NT2/D1 (cell line): ENCODE measurements at regions not wholly inside any gene's neighbourhood (a gene's known extent, or its start where the extent isn't known, plus 50 kb on each side); places are given as distances from the start of the nearest gene placed in this dataset.

Experiments
- DNase-seq: peaks from one replicate; pipeline ENCODE4 v3.0.0-alpha.2; 2011; ENCODE audit warnings: low read depth, low spot score
- H3K27me3 ChIP-seq: 2 replicates; pipeline ENCODE4 v1.6.0; 2011; ENCODE audit warnings: mild to moderate bottlenecking; ENCODE audit not compliant: insufficient read length, insufficient read depth
- H3K36me3 ChIP-seq: 2 replicates; pipeline ENCODE4 v1.6.1; 2011; ENCODE audit warnings: mild to moderate bottlenecking, low read length, mixed read lengths; ENCODE audit not compliant: insufficient read depth, insufficient read length
- H3K4me1 ChIP-seq: 2 replicates; pipeline ENCODE4 v1.5.1; 2011; ENCODE audit not compliant: insufficient read depth, insufficient read length
- H3K4me3 ChIP-seq: 2 replicates; pipeline ENCODE4 v1.5.1; 2011; ENCODE audit warnings: low read depth; ENCODE audit not compliant: insufficient read length
- H3K9ac ChIP-seq: 2 replicates; pipeline ENCODE4 v1.6.0; 2011; ENCODE audit warnings: low read depth; ENCODE audit not compliant: insufficient read length
- H3K9me3 ChIP-seq: 2 replicates; pipeline ENCODE4 v1.5.1; 2011; ENCODE audit warnings: mild to moderate bottlenecking, low read length; ENCODE audit not compliant: insufficient read depth
- SUZ12 ChIP-seq: IDR thresholded peaks from 2 replicates; pipeline ENCODE4 v1.6.1; 2011; ENCODE audit not compliant: insufficient read length, insufficient read depth; ENCODE audit errors: extremely low read depth
- YY1 ChIP-seq: IDR thresholded peaks from 2 replicates; pipeline ENCODE4 v1.6.1; 2011; ENCODE audit not compliant: insufficient read length, insufficient read depth
- ZNF274 ChIP-seq: IDR thresholded peaks from 2 replicates; pipeline ENCODE4 v1.6.1; 2011; ENCODE audit warnings: mild to moderate bottlenecking, low read depth, low read length

DNA sequence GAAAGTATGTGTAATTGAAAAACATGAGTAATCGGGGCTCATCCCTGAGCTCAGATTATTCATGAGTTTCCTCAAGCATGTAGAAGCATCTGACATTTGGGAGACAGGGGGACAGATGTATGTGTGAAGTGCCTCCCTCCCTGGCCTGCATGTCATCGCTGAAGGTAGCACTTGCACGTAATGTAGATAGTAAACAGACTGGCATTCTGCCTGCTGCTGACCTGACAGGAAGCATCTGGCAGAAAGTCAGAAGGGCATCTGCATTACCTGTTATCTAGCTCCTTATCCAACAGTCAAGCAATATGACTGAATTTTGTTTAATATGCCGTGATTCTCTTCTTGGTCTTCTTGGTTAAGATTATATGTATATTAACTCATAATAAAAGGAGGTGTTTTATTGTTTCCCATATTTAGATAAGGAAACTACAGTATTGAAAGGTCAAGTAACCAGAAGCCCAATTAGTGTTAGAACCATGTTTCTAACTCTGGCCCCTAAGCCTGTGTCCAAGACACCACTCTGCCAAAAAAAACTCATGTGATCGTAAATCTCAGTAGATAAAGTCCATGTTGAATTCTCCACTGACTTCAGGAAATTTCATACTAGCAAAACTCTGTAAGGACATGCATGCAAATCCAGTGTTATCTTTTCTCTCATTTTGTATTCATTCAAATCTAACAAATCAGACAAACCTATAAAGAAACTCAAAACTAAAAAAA, 918.1 kb upstream of the MBL2 start:
- TF ChIP-seq ZNF274: no peak
- no peak for TF ChIP-seq SUZ12
- no peak for TF ChIP-seq YY1
- H3K4me1 ChIP-seq: no peaks in the 10 kb centered on the region
- H3K36me3 ChIP-seq: no peaks in the 10 kb centered on the region
- no peak overlapping the region for H3K9ac ChIP-seq
- DNase-seq: no peak
- no peaks in the 10 kb centered on the region for H3K9me3 ChIP-seq
- H3K27me3 ChIP-seq: no peaks in the 10 kb centered on the region
- H3K4me3 ChIP-seq: no peak overlapping the region

DNA sequence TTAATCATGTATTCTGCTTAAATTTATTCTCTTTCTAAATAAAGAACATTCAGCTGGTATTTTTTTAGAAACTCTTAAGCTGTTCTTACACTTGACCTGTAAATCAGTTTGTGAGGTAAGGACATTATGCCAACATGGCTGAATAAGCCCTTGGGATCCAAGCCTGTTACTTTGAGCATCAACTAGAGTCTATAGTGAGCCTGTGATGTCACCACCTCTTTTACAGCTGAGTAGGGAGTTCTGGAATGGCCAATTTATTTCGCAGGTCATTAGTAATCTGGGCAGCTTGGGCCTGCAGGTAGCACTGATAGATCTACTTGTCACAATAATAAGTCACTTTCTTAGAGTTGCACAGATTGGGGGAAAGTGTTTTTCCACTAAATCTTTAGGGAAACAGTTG, 915.2 kb upstream of the MBL2 start:
- H3K4me1 ChIP-seq: no peaks in the 10 kb centered on the region
- H3K27me3 ChIP-seq: no peaks in the 10 kb centered on the region
- DNase-seq: no peak
- no peaks in the 10 kb centered on the region for H3K9me3 ChIP-seq
- no peak for TF ChIP-seq ZNF274
- TF ChIP-seq YY1: no peak
- no peak for TF ChIP-seq SUZ12
- H3K9ac ChIP-seq: no peak overlapping the region
- no peaks in the 10 kb centered on the region for H3K36me3 ChIP-seq
- H3K4me3 ChIP-seq: no peak overlapping the region

DNA sequence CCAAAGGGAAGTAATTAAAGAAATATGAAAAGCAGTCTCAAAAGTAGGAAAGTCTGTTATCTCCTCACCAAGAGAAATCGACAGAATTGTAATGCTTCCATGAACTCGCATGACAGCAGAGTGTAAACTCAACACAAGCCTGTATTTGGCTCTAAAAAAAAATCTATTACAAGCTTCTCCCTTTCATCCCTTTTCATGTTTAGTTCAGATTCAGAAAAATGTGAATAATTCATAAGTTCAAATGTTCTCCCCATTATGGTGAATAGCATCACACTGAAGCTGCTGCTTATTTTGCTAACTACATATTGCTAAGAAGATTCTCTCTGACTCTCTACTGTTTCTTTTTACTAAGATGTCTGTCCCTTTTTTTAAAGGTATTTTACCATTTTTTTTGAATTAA, 910.3 kb upstream of the MBL2 start:
- TF ChIP-seq ZNF274 (no peak), SUZ12 (no peak), YY1 (no peak)
- no peaks in the 10 kb centered on the region for H3K27me3 ChIP-seq
- no peak overlapping the region for H3K4me3 ChIP-seq
- no peaks in the 10 kb centered on the region for H3K9me3 ChIP-seq
- DNase-seq: no peak
- no peaks in the 10 kb centered on the region for H3K36me3 ChIP-seq
- no peak overlapping the region for H3K9ac ChIP-seq
- no peaks in the 10 kb centered on the region for H3K4me1 ChIP-seq

DNA sequence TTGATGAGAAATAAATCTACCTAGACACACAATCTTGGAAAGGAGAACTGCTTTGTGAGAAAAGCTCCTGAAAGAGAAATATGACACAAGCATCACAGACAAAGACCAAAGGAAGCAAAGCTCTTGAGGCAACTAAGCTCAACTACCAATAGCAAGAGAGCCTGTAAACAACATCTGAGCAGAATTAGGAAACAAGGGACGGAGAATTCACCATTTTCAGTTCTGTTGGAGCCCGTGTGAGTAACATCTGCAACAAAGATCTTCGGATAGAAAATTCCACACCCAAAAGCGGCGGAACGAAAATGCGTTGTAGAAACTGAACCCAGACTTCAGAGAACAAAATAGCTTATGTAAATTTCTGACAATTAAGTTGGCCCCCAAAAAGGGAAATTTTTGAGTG, 909.9 kb upstream of the MBL2 start:
- Histone ChIP-seq H3K36me3 (no peaks in the 10 kb centered on the region), H3K9me3 (no peaks in the 10 kb centered on the region), H3K4me3 (no peak overlapping the region), H3K27me3 (no peaks in the 10 kb centered on the region), H3K4me1 (no peaks in the 10 kb centered on the region), H3K9ac (no peak overlapping the region)
- TF ChIP-seq YY1 (no peak), SUZ12 (no peak), ZNF274 (no peak)
- no peak for DNase-seq

DNA sequence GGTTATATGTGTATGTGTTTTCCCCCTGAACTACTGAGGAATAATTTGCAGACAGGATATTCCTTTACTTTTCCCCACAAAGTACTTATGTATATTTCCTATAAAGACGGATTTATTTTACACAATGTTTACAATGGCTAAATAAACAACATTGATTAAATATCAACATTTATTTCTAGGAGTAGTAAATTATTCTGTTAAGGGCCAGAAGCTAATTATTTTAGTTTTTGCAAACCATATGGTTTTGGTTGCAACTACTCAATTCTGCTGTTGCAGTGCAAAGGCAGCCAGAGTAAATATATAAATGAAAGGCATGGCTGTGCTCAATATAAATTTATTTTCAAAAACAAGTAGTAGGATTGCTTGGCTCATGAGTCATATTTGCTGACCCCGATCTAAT, 907.1 kb upstream of the MBL2 start:
- H3K4me3 ChIP-seq: no peak overlapping the region
- no peaks in the 10 kb centered on the region for H3K27me3 ChIP-seq
- TF ChIP-seq YY1 (no peak), SUZ12 (no peak)
- no peaks in the 10 kb centered on the region for H3K9me3 ChIP-seq
- DNase-seq: no peak
- no peaks in the 10 kb centered on the region for H3K4me1 ChIP-seq
- H3K9ac ChIP-seq: no peak overlapping the region
- no peaks in the 10 kb centered on the region for H3K36me3 ChIP-seq

DNA sequence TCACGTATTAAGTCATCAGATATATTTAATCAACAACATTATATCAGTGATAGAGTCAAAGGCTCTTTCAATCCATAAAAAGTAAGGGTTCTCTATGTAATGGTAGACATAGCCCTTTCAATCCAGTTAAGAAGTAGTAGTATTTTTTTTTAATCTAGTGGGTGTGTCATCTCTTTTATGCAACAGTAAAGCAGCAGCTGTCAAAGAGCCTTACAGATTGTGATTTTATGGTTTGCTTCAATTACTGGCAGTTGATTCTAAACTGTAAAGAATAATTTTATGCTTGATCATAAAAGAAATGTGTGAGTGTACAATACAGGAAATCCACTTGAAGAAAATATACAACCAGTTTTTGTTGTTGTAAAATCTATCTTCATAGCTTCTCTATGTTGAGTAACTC, 902.6 kb upstream of the MBL2 start:
- TF ChIP-seq ZNF274 (no peak), SUZ12 (no peak), YY1 (no peak)
- DNase-seq: no peak
- Histone ChIP-seq H3K4me3 (no peak overlapping the region), H3K36me3 (no peaks in the 10 kb centered on the region), H3K9ac (no peak overlapping the region), H3K27me3 (no peaks in the 10 kb centered on the region), H3K9me3 (0 out of 2 replicates have a peak, but pooled peaks cover 4% of the 10 kb centered on the region), H3K4me1 (no peaks in the 10 kb centered on the region)

DNA sequence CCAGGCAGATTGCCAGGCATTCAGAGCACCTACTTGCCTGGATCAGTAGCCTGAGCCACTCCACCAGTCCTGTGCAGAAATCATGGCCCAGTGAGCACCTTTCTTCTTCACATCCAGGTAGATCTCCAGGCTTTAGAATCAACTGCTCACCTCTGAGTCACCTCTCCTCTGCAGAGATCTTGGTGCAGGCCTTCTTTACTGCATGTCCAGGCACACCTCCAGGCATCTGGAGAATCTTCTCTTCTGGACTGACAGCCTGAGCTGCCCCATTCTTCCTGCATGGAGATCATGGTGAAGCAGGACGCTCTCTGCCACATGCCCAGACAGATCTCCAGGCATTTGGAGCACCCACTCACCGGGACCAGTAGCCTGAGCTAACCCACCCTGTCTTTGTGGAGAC, 894.5 kb upstream of the MBL2 start:
- H3K36me3 ChIP-seq: no peaks in the 10 kb centered on the region
- H3K9ac ChIP-seq: no peak overlapping the region
- no peak for DNase-seq
- H3K4me3 ChIP-seq: no peak overlapping the region
- peaks cover 27% of the 10 kb centered on the region; the same call in 1 of the 2 replicates for H3K9me3 ChIP-seq
- H3K27me3 ChIP-seq: no peaks in the 10 kb centered on the region
- H3K4me1 ChIP-seq: no peaks in the 10 kb centered on the region
- TF ChIP-seq YY1 (no peak), ZNF274 (no peak), SUZ12 (no peak)
